Endothelial cell of umbilical vein (primary cell): ENCODE measurements at regions not wholly inside any gene's neighbourhood (a gene's known extent, or its start where the extent isn't known, plus 50 kb on each side); places are given as distances from the start of the nearest gene placed in this dataset.

ENCODE experiments used
- TF ChIP-seq, protein P1 (sequence below), 2 donors: IDR thresholded peaks; 1 replicate in 1 of 2; 2 replicates in 1 of 2; pipeline ENCODE4 v1.5.1; 2011; ENCODE audit warnings: low read length in 2 of 2, mild to moderate bottlenecking in 2 of 2, moderate library complexity in 2 of 2, control low read depth in 1 of 2, inconsistent platforms in 1 of 2, low read depth in 1 of 2; ENCODE audit not compliant: insufficient read depth in 1 of 2; ENCODE audit errors: extremely low read depth in 1 of 2
- TF ChIP-seq, protein P2 (sequence below): IDR thresholded peaks from 2 replicates; pipeline ENCODE4 v1.6.1; 2011; ENCODE audit not compliant: insufficient read depth, insufficient read length

DNA sequence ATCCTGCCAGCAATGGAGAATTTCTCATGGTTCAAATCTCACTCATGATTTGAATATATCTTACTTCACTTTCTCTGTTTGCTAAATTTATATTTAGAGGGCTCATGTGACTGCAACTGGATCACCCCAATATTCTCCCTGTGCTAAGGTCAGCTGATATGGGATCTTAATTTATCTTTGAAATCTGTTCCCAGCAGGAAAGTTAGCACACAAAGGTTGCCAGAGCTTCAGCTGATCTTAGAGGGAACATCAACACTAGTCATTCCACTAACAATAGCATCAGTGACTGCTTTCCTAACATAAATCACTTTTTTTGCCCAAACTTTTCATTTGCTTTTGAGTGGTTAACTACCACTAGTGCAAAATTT is 1270.0 kb downstream of the ARAP2 start:
- TF ChIP-seq, protein P1, sequence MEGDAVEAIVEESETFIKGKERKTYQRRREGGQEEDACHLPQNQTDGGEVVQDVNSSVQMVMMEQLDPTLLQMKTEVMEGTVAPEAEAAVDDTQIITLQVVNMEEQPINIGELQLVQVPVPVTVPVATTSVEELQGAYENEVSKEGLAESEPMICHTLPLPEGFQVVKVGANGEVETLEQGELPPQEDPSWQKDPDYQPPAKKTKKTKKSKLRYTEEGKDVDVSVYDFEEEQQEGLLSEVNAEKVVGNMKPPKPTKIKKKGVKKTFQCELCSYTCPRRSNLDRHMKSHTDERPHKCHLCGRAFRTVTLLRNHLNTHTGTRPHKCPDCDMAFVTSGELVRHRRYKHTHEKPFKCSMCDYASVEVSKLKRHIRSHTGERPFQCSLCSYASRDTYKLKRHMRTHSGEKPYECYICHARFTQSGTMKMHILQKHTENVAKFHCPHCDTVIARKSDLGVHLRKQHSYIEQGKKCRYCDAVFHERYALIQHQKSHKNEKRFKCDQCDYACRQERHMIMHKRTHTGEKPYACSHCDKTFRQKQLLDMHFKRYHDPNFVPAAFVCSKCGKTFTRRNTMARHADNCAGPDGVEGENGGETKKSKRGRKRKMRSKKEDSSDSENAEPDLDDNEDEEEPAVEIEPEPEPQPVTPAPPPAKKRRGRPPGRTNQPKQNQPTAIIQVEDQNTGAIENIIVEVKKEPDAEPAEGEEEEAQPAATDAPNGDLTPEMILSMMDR (IDR thresholded peaks at IDR 0.05; ENCODE audit: extremely low read depth in 1 of 2, insufficient read depth in 1 of 2, low read depth in 1 of 2, low read length in 2 of 2), result no peak
- TF ChIP-seq, protein P2, sequence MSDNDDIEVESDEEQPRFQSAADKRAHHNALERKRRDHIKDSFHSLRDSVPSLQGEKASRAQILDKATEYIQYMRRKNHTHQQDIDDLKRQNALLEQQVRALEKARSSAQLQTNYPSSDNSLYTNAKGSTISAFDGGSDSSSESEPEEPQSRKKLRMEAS, result no peak
